HG03439 (cell line): ENCODE measurements at regions not wholly inside any gene's neighbourhood (a gene's known extent, or its start where the extent isn't known, plus 50 kb on each side); places are given as distances from the start of the nearest gene placed in this dataset.
"Not testable (repeated sequence)": the region's sequence is repeated elsewhere in the genome, so short reads cannot be mapped to it uniquely, and the experiment has no call there.

ENCODE experiments used
- ATAC-seq: cut with Tn5 transposase; IDR thresholded peaks from one replicate; pipeline ENCODE4 v1.9.1; 2021; ENCODE audit warnings: mild to moderate bottlenecking, moderate library complexity; ENCODE audit not compliant: unreplicated experiment

DNA sequence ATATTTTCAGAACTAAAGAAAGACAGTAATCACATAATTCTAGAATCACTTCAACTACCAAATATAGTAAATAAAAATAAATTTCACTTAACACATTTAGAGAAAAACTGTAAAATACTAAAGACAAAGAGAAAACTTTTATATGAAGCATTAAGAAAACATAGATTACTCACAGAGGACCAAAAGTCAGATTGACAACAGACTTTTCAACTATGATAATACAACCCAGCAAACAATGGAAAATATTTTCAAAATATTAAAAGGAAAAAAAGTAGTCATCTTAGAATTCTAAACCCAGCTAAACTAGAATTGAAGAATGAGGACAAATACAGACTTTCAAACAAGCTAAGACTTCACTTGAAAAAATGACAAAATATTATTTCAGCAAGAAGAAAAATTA is 164.8 kb upstream of the ARID1B start:
- ATAC-seq, result no peak

DNA sequence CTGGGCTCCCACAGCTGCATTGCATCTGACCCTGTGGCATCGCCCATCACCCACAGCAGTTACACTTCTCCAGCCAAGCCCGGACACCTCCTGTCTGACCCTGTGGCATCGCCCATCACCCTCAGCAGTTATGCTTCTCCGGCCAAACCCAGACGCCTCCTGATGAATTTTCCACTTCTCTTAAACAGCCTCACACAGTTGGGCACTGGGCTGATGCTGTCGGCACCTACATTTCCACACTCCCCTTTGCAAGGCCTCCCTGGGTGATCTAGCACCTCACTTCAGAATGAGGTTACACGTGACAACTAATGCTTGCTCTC is 175.2 kb upstream of the ARID1B start:
- ATAC-seq, result no peak

DNA sequence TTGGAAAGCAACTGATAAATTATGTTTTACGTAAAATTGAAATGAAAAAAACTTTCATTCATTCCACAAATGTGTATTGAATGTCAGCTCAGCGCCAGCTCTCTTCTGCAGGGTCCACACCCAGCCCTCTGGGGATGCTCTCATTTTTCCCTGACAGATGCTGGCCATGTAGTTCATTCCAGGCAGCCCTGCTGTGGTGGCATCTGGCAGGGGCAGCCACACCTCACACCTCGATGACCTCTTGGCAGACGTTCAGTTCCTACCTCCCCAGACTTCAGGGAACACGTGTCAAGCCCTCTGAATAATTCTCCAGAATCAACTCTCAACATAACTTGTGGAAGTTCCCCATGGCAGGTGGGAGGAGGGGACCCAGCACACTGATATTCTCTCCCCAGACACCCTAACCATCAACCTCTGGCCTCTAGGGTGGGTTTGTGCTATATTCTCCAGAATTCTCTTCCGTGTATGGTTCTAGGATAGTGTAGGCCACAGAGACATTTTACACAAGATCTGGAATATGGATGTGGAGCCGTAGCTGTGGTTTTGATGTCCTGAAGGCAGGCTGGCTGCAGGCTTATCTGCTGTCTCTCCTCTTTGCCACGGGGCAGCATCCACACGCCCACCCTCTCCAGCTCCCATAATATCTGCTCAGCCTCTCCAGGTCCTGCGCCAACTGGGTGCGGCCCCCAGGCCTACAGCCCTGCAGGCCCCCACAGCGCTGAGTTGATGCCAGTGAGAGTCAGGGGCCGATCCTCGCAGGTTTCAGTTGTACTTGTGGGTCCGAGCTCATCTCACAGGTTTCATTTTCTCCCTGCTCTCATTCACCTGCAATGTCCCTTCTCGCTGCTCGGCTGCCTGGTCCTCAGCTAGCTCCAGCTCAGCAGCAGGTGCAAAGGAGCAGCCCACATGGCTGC is 175.8 kb upstream of the ARID1B start:
- ATAC-seq, result no peak

DNA sequence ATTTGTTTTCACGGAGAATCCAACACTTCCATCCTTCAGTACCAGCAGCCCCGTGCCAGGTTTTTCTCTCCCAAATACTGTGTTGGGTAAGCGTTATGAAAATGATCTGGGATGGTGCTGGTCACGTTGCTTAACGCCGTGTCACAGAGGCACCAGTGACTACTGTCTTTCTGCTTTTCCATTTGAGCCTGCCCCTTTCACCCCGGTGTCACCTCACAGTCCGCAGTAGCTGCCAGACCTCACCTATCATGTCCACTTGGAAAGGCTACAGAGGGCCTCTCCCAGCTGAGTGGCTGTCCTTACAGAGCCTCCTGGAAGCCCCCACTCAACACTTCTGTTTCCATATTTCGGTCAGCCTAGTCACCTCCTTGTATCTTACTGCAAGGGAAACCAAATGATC is 176.5 kb upstream of the ARID1B start:
- no peak for ATAC-seq

DNA sequence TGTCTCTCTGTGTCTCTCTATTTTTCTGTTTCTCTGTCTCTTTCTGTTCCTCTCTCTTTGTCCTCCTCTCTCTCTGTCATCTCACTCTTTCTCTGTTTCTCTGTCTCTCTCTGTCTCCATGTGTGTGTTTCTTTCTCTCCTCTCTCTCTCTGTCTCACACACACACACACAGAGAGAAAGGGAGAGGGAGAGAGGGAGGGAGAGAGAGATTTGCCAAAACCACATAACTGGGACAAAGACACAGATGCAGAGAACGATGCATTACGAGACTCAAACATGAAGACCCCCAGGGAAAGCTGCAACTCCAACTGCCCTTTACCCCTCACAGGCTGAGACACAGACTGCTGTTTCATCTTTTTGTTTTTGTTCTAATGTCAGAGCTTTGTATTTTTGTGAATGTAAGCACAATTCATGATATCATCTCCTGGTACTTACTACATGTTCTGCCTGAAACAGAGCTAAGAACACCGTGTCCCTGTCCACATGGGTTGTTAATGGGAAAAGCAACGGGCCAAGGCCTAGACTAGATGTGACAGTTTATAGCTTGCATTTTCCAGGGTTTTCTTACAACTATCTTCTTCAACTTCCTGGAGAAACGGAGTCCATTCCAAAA is 177.1 kb upstream of the ARID1B start:
- ATAC-seq, result no peak

DNA sequence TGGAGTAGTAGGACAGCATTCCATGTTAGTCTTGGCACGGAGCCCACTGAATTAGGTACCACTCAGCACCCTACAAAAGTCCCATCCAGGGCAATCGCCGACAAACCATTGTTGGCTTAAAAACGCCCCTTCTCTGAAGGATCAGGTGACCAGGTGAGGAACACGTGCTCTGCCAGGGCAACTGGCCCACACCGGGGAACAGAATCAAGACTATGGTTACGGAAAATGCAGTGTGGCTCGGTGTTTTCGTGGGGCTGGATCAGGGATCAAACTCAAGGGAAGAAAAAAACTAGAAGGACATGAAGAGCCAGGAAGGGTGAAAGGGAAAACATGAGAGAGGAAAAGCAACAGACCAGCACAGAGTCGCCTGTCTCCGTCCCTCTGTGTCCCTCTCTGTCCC is 177.8 kb upstream of the ARID1B start:
- no peak for ATAC-seq

DNA sequence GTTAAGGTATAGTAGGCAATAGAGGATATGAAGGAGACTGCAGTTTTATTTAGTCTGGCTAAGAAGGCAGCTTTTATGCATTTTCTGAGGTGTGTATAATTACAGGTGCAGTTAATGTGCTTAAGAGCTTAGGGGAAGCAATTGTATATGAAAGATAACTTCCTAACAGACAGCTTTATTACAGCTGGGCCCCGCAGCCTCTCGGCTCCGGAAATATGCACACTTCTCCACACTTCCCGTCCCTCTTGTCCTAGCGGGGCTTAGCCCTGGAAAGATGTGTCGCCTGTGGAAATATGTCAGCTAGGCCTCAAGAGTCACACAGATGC is 178.4 kb upstream of the ARID1B start:
- no peak for ATAC-seq

DNA sequence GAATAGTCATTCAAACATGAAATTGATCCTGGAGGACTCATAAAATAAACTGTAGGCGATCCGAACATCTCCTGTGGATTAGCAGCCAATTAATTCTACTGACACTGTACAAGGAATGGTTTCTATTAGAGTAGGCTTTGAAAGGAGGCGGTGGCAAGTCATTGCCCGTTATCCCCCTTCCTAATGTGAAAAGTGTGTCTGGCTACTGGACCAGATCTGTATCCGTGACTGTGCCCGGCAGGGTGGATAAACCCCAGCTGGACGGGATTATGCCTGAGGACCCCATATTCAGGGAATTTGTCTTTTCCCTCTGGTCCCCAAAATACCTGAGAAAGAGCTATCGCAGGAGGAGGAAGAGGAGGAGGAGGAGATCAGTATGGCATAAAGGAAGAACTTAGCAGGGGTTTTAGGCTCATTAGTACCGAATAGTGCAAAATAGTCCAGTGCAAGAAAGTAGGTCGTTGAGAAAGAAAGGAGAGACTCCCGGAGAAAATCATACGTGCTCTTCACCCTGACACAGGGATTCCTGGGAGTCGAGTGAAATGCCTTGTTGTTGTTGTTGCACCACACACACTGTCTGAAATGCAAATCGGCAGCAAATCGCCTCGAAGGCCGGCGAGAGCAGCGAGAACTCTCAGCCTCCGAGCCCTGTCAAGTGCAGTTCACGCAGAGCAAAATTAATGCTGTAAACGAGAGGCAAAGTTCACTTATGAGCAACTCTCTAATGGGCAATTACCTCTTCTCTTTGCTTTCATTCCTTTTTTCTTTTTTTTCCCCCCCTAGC is 178.9 kb upstream of the ARID1B start:
- ATAC-seq, result no peak

DNA sequence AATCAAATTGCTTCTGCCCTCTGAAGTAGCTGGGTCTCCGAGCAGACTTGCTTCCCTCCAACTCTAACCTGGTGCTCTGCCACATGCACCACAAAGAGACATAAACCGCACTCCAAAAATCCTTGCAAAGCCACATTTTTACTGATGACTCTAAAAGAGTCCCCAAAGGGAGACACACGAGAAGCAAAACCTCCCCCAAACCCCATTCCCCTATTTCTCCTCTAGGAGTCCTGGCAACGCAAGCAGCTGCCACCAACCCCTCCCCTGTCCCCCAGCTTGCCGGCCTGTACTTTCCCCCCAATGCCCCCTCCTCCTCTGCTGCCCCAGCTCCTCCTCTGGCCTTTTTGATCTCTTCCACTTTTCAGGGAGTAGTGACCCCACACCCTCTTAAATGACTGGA is 180.1 kb upstream of the ARID1B start:
- no peak for ATAC-seq

DNA sequence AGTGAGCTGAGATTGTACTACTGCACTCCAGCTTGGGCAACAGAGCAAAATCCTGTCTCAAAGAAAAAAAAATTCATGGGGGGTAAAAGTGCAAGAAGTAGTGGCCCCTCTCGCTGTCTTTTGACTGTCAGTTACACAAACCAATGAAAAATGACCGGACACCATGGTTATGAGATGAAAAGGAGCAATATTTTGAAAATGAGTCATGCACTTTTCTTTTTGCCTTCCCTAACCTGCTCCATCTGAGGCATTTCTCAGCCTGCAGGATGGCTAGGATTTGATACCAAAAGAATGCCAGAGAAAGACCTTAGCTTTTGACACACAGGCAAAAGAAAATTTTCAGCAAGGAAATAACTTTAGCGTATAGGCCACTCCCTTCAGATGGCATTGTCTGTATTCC is 181.7 kb upstream of the ARID1B start:
- ATAC-seq, result no peak

DNA sequence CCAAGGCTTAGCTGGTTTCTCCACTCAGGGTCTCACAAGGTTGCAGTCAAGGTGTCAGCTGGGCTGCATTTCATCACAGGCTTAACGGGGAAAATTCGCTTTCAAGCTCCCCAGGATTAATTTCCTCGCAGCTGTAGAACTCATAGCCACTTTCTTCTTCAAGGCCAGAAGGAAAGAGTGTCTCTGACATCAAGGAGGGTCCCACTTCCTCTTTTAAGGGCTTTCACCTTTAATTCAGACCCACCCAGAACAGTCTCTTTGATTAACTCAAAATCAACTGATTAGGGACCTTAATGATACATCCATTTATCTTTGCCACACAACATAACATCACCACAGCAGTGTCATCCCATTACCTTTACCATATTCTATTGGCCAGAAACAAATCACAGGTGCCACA is 183.3 kb upstream of the ARID1B start:
- no peak for ATAC-seq

DNA sequence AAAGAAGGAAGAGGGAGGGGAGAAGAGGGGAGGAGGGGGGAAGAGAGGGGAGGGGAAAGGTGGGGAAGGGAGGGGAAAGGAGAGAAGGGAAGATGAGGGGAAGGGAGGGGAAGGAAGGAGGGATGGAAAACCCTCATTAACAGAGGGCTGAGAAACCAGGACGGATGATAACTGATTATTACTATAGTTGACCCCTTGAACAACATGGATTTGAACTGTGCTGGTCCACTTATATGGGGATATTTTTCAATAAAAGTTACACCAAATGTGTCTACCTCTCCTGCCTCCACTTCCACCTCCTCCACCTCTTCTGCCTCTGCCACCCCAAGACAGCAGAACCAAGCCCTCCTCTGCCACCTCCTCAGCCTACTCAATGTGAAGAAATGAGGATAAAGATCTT is 184.1 kb upstream of the ARID1B start:
- ATAC-seq, result no peak

DNA sequence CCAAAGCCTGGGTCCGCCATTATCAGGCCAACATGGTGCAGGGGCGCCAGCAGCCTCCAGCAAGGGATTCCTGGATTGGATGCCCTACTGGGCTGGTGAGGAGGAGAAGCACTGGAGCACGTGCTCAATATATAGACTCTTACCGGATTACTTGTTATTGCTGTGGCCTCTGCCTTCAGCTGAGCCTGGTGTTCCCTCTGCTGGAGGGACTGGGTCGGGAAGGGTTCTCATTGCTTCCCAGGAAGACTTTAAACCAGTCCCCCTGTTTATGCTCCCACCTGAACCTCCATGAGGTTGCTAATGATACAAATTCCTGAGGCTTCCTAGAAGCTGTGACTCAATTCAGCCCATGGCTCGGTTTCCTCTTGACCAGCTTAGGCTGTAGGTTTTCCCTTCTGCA is 186.7 kb upstream of the ARID1B start:
- no peak for ATAC-seq

DNA sequence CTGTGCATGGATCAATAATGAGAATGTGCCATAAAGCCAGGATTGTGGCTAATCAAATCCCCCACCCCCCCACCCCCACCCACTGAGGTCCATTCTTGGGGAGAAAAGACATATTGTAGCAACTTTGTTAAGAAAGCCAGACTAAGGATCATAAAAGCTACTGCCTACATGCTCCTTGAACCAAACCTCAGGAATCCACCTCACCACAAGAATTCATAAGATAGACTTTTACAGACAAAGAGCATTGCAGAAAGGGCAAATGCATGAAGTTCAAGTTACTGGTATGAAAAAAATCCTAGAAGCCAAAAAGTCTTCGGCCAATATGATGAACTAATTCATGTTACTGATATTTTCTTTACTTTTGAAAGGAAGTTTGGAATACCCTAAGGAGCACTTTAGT is 187.9 kb upstream of the ARID1B start:
- ATAC-seq, result no peak

DNA sequence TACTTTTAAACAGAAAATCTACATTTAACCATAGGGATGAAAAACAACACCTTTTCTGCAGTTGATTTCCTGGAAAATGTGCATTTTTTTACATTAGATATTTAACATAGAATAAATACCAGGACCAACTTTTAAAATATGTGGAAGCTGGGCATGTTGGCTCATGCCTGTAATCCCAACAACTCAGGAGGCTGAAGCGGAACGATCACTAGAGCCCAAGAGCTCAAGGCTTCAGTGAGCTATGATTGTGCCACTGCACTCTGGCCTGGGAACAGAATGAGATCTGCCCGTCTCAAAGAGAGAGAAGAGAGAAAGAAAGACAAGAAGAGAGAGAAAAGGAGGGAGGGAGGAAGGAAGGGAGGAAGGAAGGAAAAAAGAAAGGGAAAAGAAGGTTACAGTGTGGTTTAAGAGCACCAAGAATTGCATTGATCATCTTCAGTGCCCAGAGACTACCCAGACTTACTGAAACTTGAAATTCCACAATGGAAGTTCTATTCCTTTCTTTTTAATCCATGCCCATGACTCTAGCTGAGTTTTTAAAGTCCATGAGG is 189.4 kb upstream of the ARID1B start:
- ATAC-seq, result no peak

DNA sequence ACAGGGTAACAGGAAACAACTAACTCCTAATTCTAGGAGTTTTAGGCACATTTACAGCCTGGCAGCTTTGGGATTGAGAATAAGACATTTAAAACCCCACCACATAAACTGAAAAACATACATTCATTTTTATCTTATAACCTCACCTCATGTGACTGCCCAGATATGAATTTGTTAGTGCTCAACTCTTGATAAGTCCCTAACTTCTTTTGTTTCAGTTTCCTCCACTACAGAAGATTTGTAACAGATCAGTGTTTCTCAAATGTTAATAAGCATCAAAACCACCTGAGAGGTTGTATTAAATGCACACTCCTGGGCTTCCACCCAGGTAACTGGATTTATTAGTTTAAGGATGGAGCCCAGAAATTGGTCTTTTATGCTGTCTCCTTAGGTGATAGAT is 190.1 kb upstream of the ARID1B start:
- ATAC-seq, result no peak

DNA sequence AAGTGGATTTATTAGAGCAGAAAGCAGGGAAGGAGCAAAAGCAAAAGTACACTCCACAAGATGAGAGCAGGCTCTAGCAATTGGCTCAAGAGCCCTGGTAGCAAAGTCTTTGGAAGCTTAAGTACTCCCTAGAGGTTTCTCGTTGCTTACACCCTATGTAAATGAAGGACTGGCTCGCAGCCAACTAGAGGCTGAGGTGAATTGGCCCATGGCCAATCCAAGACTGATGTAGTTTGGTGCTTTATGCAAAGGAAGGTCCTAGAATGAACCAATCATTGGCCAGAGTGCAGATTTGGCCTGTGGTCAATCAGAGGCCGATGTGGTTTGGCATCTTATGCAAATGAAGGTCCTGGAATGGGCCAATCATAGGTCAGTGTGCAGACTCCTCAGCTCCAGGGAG is 191.3 kb upstream of the ARID1B start:
- no peak for ATAC-seq

DNA sequence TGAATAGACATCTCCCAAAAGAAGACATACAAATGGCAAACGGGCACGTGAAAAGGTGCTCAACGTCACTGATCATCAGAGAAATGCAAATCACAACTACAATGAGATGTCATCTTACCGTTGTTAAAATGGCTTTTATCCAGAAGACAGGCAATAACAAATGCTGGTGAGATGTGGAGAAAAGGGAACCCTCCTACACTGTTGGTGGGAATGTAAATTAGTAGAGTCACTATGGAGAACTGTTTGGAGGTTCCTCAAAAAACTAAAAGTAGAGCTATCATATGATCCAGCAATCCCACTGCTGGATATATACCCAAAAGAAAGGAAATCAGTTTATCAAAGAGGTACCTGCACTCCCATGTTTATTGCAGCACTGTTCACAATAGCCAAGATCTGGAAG is 193.1 kb upstream of the ARID1B start:
- ATAC-seq, result not testable (repeated sequence)

DNA sequence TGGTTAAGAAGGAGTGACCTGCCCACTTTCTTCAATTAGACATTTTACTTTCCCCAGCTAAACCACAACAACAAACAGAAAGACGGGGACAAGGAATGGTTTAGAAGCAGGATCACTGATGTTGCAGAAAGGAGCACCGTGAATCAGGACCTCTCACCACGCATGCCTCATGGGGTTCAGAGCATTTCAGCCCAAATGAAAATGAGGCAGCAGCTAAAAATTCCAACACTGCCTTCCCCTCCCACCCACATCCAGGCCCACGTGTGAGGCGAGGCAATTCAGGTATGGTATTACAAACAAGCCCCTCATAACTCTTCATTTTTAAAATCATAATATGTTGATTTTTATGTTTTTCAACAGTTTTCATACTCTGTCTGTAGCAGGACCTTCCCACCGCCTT is 194.1 kb upstream of the ARID1B start:
- no peak for ATAC-seq

DNA sequence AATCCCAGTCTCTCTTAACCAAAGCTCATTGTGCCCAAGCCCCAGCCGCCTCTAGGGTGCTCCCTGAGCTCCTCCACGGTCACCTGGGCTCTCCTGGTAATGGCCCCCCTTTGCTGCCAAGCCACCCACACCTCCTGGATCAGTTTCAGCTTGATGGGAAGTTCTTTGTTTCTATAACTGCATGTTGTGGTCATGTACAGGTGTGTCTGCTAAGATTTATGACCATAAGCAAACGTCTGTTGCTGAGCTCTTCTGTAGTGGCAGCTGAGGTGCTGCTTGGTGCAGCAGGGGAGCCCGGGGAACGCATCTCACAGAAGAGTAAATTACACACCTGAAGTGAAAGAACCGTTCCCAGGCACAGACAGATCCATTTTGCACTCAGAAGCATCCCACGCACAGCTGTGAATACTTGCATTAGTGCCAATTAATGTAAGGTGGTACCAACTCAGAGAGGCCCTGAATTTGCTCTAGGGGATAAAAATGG is 194.6 kb upstream of the ARID1B start:
- no peak for ATAC-seq

DNA sequence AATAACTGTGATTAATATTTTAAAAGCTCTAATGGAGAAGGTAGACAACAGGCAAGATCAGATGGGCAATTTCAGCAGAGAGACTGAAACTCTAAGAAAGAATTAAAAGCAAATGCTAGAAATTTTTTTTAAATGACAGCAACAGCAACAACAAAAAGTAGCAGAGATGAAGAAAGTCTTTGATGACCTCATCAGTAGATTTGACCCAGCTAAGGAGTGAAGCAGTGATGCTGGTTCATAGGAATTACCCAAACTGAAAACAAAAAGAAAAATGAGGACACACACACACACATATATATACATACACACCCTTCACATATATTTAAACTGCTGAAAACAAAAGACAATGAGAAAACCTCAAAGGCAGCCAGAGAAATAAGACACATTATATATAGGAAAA is 197.6 kb upstream of the ARID1B start:
- no peak for ATAC-seq

DNA sequence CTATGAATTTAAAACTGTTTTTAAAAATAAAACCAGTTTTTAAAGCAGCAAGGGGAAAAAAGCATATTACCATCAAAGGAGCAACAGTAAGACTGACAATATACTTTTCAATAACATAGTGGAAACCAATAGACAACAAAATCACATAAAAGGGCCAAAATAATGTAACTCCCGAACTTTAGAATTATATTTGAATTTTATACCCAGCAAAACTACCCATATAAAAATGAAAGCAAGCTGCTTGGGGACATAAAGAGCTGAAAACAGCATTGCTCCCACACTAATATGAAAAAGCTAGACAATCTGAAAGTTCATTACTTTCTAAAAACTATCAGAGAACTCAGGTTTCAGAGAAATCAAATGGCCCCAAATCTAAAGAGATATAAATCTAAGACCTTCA is 199.4 kb upstream of the ARID1B start:
- ATAC-seq, result no peak
